WERI-Rb-1 (cell line): ENCODE measurements at regions not wholly inside any gene's neighbourhood (a gene's known extent, or its start where the extent isn't known, plus 50 kb on each side); places are given as distances from the start of the nearest gene placed in this dataset.

Experiments
- DNase-seq: peaks from one replicate; pipeline ENCODE4 v3.0.0-alpha.2; 2020
- H3K27ac ChIP-seq: fragments of 250-450 bp; sonication (Bioruptor Pico); 2 replicates; pipeline ENCODE4 v1.5.1; 2020; ENCODE audit warnings: mild to moderate bottlenecking, moderate library complexity
- H3K27me3 ChIP-seq: fragments of 250-450 bp; sonication (Bioruptor Pico); 2 replicates; pipeline ENCODE4 v1.5.1; 2021; ENCODE audit warnings: mild to moderate bottlenecking, low read depth, moderate library complexity; ENCODE audit not compliant: insufficient read depth, severe bottlenecking
- H3K36me3 ChIP-seq: fragments of 250-450 bp; sonication (Bioruptor Pico); 2 replicates; pipeline ENCODE4 v1.5.1; 2020; ENCODE audit warnings: mild to moderate bottlenecking, moderate library complexity
- H3K4me3 ChIP-seq: 2 replicates; pipeline ENCODE4 v1.5.1; 2011; ENCODE audit warnings: low read depth, mild to moderate bottlenecking, control low read depth, low read length
- H3K9me3 ChIP-seq: fragments of 250-450 bp; sonication (Bioruptor Pico); 2 replicates; pipeline ENCODE4 v1.5.1; 2021; ENCODE audit warnings: mild to moderate bottlenecking, moderate library complexity; ENCODE audit not compliant: severe bottlenecking
- TF ChIP-seq, protein P1 (sequence below): IDR thresholded peaks from 2 replicates; pipeline ENCODE4 v1.5.1; 2011; ENCODE audit warnings: low read depth, mild to moderate bottlenecking, control low read depth, inconsistent platforms, low read length

DNA sequence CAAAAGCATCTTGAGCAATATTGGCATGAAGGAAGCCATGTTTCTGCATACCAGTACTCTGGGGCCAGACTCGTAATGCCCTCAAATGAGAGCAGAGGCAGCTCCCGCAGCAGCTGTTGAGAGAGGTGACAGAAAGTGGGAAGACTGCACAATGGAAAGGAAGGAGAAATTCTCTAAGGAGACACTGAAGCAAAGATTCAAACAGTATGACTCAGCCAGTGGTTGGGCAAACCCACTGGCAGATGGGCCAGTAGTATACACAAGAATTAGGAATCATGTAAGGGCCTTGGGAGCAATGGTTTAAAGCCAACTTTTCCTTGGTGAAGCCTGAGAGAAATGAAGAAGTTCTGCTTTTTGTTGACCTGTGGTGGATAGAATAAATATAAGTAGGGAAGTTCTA, 2092.7 kb upstream of the PIK3C3 start:
- Histone ChIP-seq H3K27ac (no peak overlapping the region), H3K9me3 (no peaks in the 10 kb centered on the region), H3K27me3 (no peaks in the 10 kb centered on the region), H3K4me3 (no peak overlapping the region), H3K36me3 (no peaks in the 10 kb centered on the region)
- TF ChIP-seq, protein P1, sequence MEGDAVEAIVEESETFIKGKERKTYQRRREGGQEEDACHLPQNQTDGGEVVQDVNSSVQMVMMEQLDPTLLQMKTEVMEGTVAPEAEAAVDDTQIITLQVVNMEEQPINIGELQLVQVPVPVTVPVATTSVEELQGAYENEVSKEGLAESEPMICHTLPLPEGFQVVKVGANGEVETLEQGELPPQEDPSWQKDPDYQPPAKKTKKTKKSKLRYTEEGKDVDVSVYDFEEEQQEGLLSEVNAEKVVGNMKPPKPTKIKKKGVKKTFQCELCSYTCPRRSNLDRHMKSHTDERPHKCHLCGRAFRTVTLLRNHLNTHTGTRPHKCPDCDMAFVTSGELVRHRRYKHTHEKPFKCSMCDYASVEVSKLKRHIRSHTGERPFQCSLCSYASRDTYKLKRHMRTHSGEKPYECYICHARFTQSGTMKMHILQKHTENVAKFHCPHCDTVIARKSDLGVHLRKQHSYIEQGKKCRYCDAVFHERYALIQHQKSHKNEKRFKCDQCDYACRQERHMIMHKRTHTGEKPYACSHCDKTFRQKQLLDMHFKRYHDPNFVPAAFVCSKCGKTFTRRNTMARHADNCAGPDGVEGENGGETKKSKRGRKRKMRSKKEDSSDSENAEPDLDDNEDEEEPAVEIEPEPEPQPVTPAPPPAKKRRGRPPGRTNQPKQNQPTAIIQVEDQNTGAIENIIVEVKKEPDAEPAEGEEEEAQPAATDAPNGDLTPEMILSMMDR, result no peak
- no peak for DNase-seq

DNA sequence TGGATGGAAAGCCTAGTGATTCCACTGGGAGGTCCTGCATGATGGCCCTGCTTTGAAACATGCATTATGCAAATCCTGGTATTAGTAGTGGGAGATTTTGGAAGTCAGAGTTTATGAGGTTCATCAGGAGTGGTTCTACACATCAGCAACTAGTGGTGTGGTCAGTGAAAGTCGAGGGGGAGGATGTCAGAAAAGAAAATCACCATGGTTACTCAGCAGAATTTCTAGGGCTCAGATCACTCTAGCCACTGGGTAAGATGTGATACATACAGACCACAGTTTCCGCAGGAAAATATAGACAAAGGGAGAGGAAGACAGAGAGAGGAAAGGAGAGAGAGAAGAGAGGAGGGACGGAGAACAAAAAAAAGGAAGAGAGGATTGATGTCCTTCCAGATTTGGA, 2100.7 kb upstream of the PIK3C3 start:
- H3K27ac ChIP-seq, result no peak overlapping the region
- H3K27me3 ChIP-seq, result no peaks in the 10 kb centered on the region
- TF ChIP-seq, protein P1, result no peak
- no peaks in the 10 kb centered on the region for H3K9me3 ChIP-seq
- H3K36me3 ChIP-seq, result no peaks in the 10 kb centered on the region
- H3K4me3 ChIP-seq, result no peak overlapping the region
- no peak for DNase-seq

DNA sequence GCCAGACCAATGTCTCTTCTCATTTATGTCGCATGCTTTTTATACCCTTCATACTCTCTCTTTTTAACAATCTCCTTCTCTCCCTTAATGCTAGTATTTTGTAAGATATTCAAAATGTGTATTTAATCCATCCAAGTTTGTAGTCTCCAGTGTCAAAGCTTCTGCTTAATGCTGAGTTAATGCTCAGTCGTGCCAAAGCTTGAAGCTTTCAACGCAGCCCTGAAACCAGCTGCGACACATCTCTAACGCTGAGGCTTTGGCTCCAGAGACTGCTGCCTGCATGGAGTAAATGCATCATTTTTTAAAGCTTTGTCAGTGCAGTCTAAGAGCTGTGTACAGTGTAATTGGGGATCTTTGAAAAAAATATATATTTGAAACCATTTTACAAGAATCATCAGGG, 2108.8 kb upstream of the PIK3C3 start:
- TF ChIP-seq, protein P1, result no peak
- Histone ChIP-seq H3K9me3 (no peaks in the 10 kb centered on the region), H3K4me3 (no peak overlapping the region), H3K27ac (no peak overlapping the region), H3K27me3 (no peaks in the 10 kb centered on the region), H3K36me3 (no peaks in the 10 kb centered on the region; the same call in 1 of the 2 replicates)
- DNase-seq, result peak; percentile 12

DNA sequence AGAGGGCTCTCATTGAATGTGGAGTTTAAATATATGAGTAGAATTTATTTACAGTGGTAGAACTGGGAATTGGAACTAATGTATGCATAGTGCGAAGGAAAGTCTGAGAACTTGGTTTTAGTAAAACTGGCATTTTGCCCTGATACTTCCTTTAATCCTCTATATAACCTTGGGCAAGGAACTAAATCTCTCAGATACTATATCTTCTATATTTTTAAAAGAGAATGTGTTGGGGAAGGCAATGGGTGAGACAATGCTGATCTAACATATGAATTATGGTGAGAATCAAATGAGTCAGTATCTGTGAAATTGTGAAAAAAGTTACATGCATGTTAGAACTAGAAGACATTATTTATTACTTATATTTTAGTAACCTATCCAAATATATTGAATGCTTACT, 2109.4 kb upstream of the PIK3C3 start:
- Histone ChIP-seq H3K27me3 (no peaks in the 10 kb centered on the region), H3K36me3 (no peaks in the 10 kb centered on the region; the same call in 1 of the 2 replicates), H3K4me3 (no peak overlapping the region), H3K9me3 (no peaks in the 10 kb centered on the region), H3K27ac (no peak overlapping the region)
- DNase-seq, result no peak
- TF ChIP-seq, protein P1, result no peak

DNA sequence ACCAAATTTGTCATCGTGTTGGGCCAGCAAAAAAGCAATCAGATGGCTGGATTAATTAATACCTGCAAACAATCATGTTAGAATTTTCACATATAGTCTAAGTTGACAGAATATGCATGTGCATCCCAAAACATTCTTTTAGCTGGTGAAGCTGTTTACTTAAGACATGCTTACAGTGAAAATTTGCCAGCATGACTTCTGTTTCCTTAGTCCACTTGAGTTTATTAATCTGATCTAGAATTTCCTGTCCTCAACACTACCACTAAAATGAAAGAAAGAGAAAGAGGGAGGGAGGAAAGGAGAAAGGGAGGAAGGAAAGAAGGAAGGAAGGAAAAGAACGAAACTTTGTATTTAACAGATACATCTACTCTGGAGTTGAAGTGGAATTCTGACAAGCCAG, 2109.9 kb upstream of the PIK3C3 start:
- Histone ChIP-seq H3K36me3 (no peaks in the 10 kb centered on the region; the same call in 1 of the 2 replicates), H3K27me3 (no peaks in the 10 kb centered on the region), H3K9me3 (no peaks in the 10 kb centered on the region), H3K4me3 (no peak overlapping the region), H3K27ac (no peak overlapping the region)
- no peak for DNase-seq
- TF ChIP-seq, protein P1, result no peak

DNA sequence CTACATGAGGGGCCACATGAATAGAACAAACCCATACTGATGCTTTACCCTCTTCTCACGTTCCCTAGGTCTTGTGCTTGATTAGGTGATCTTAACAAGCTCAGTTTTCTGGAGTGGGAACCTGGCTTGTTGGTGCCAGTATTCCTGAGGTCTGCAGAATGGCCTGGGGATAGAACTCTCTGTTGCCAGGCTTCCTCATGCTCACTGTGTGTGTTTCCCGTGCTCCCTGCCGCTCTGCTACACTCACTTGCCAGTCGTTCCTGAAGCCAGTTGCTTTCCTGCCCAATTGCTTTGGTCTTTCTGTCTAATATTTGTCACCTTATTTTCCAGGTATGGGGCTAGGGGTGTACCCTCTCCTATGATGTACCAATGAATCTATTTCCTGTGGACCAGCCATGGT, 2111.5 kb upstream of the PIK3C3 start:
- Histone ChIP-seq H3K36me3 (no peaks in the 10 kb centered on the region; the same call in 1 of the 2 replicates), H3K9me3 (no peaks in the 10 kb centered on the region), H3K27ac (no peak overlapping the region), H3K4me3 (no peak overlapping the region), H3K27me3 (no peaks in the 10 kb centered on the region)
- no peak for DNase-seq
- TF ChIP-seq, protein P1, result no peak
